Panc1 (cell line): ENCODE measurements at regions not wholly inside any gene's neighbourhood (a gene's known extent, or its start where the extent isn't known, plus 50 kb on each side); places are given as distances from the start of the nearest gene placed in this dataset.

Experiments used
- ATAC-seq: fragments of 200-7000 bp; cut with Tn5 transposase; 2 replicates; pipeline ENCODE4 v1.9.1; 2020; ENCODE audit warnings: mild to moderate bottlenecking, moderate library complexity
- BruUV-seq: library from RNA; stranded (reverse); fragments of 400-500 nt; replicated peaks from 2 replicates; lab custom pipeline; 2021; lab: Mats Ljungman, UMichigan
- CTCF ChIA-PET: fragments of 300-600 bp; sonication (Branson Sonifier 250); formaldehyde crosslinking; loops from one replicate; lab custom pipeline; 2022; ENCODE audit warnings: antibody characterized with exemption; lab: Charles Lee
- POLR2A ChIA-PET: fragments of 300-600 bp; sonication (Branson Sonifier 250); formaldehyde crosslinking; loops from one replicate; lab custom pipeline; 2022; ENCODE audit warnings: antibody characterized with exemption; lab: Charles Lee
- DNase-seq: peaks from one replicate; pipeline ENCODE4 v3.0.0-alpha.2; 2010; ENCODE audit warnings: low read depth, low spot score
- H3K27ac ChIP-seq: 2 replicates; pipeline ENCODE4 v1.5.1; 2011; ENCODE audit warnings: mild to moderate bottlenecking, low read length, inconsistent platforms
- H3K27me3 ChIP-seq: fragments of 200-500 bp; sonication (Bioruptor generic); 2 replicates; pipeline ENCODE4 v1.6.0; 2014; ENCODE audit warnings: low read length, inconsistent platforms; ENCODE audit not compliant: control insufficient read depth, insufficient read depth
- H3K36me3 ChIP-seq: fragments of 200-500 bp; sonication (Bioruptor generic); 2 replicates; pipeline ENCODE4 v1.5.1; 2014; ENCODE audit warnings: inconsistent platforms, mild to moderate bottlenecking, low read length, moderate library complexity; ENCODE audit not compliant: control insufficient read depth, insufficient read depth
- H3K4me1 ChIP-seq: 2 replicates; pipeline ENCODE4 v1.5.1; 2011; ENCODE audit warnings: inconsistent platforms, mild to moderate bottlenecking, low read length, moderate library complexity; ENCODE audit not compliant: control insufficient read depth, insufficient read depth
- H3K4me3 ChIP-seq, 2 experiments: 2 replicates each; pipeline ENCODE4 v1.5.1; 2011 to 2012; ENCODE audit warnings: low read depth in 2 of 2, low read length in 2 of 2, mild to moderate bottlenecking in 2 of 2, inconsistent platforms in 1 of 2, moderate library complexity in 1 of 2
- H3K9me3 ChIP-seq: fragments of 200-500 bp; sonication (Bioruptor generic); 2 replicates; pipeline ENCODE4 v1.5.1; 2014; ENCODE audit warnings: low read depth, mild to moderate bottlenecking, inconsistent platforms, low read length, moderate library complexity; ENCODE audit not compliant: control insufficient read depth, insufficient read depth
- POLR2AphosphoS5 ChIP-seq: IDR thresholded peaks from 2 replicates; pipeline ENCODE4 v1.6.1; 2012; ENCODE audit warnings: mild to moderate bottlenecking, low read depth, low read length, moderate library complexity
- SIN3A ChIP-seq: IDR thresholded peaks from 2 replicates; pipeline ENCODE4 v1.6.1; 2012; ENCODE audit warnings: low read depth, mild to moderate bottlenecking, low read length, moderate library complexity, borderline replicate concordance; ENCODE audit not compliant: insufficient read depth
- TCF7L2 ChIP-seq: IDR thresholded peaks from 2 replicates; pipeline ENCODE4 v1.6.1; 2011; ENCODE audit warnings: mild to moderate bottlenecking, low read depth, low read length, inconsistent platforms
- in situ Hi-C: cut with HindIII; loops from 2 replicates; pipeline ENCODE4 v1.10.0; 2016; ENCODE audit warnings: low sequenced_read_pairs, low pct_unique_long_range_greater_than_20kb
- intact Hi-C: fragments of 100-400 bp; cut with micrococcal nuclease; formaldehyde crosslinking; loops from one replicate; pipeline ENCODE4 v1.10.0; 2022; ENCODE audit not compliant: unreplicated experiment
- TF ChIP-seq, protein P1 (sequence below): fragments of 450-650 bp; IDR thresholded peaks from 2 replicates; pipeline ENCODE4 v1.5.1; 2017; ENCODE audit warnings: mild to moderate bottlenecking
- TF ChIP-seq, protein P2 (sequence below), 2 experiments: IDR thresholded peaks; 2 replicates each; pipeline ENCODE4 v1.6.1; 2011 to 2012; ENCODE audit warnings: low read depth in 2 of 2, control low read depth in 1 of 2, low read length in 1 of 2, mild to moderate bottlenecking in 1 of 2, moderate library complexity in 1 of 2; ENCODE audit not compliant: insufficient read depth in 1 of 2

DNA sequence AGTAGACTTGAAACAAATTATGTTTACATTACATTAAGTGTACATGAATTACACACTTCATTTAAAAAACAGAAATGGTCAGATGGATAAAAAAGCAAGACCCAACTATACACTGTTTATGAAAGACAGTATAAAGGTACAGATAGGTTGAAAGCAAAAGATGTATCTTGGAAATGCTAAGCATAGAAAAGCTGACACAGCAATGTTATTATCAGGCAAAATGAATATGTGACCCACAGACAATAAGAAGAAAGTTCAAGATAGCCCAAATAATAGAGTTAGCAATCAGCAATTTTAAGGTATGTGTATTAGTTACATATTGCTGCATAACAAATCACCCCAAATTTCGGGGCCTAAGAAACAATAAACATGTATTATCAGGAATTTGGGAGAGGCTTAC lies 153.5 kb downstream of the DHRS2 start:
- no peak overlapping the region for H3K4me3 ChIP-seq
- no TSS peak for BruUV-seq
- in situ Hi-C loops (no loop called here), intact Hi-C loops (no loop called here)
- ATAC-seq (no peak), DNase-seq (no peak)
- POLR2A ChIA-PET, result no interaction called here
- H3K4me1 ChIP-seq, result no peaks in the 10 kb centered on the region
- H3K27me3 ChIP-seq, result no peaks in the 10 kb centered on the region
- CTCF ChIA-PET, result no interaction called here
- no peaks in the 10 kb centered on the region for H3K36me3 ChIP-seq
- no peaks in the 10 kb centered on the region for H3K9me3 ChIP-seq
- H3K27ac ChIP-seq, result no peak overlapping the region
- TF ChIP-seq, protein P1, sequence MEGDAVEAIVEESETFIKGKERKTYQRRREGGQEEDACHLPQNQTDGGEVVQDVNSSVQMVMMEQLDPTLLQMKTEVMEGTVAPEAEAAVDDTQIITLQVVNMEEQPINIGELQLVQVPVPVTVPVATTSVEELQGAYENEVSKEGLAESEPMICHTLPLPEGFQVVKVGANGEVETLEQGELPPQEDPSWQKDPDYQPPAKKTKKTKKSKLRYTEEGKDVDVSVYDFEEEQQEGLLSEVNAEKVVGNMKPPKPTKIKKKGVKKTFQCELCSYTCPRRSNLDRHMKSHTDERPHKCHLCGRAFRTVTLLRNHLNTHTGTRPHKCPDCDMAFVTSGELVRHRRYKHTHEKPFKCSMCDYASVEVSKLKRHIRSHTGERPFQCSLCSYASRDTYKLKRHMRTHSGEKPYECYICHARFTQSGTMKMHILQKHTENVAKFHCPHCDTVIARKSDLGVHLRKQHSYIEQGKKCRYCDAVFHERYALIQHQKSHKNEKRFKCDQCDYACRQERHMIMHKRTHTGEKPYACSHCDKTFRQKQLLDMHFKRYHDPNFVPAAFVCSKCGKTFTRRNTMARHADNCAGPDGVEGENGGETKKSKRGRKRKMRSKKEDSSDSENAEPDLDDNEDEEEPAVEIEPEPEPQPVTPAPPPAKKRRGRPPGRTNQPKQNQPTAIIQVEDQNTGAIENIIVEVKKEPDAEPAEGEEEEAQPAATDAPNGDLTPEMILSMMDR, result no peak
- no peak for TF ChIP-seq SIN3A
- no peak for TF ChIP-seq TCF7L2
- TF ChIP-seq, protein P2, sequence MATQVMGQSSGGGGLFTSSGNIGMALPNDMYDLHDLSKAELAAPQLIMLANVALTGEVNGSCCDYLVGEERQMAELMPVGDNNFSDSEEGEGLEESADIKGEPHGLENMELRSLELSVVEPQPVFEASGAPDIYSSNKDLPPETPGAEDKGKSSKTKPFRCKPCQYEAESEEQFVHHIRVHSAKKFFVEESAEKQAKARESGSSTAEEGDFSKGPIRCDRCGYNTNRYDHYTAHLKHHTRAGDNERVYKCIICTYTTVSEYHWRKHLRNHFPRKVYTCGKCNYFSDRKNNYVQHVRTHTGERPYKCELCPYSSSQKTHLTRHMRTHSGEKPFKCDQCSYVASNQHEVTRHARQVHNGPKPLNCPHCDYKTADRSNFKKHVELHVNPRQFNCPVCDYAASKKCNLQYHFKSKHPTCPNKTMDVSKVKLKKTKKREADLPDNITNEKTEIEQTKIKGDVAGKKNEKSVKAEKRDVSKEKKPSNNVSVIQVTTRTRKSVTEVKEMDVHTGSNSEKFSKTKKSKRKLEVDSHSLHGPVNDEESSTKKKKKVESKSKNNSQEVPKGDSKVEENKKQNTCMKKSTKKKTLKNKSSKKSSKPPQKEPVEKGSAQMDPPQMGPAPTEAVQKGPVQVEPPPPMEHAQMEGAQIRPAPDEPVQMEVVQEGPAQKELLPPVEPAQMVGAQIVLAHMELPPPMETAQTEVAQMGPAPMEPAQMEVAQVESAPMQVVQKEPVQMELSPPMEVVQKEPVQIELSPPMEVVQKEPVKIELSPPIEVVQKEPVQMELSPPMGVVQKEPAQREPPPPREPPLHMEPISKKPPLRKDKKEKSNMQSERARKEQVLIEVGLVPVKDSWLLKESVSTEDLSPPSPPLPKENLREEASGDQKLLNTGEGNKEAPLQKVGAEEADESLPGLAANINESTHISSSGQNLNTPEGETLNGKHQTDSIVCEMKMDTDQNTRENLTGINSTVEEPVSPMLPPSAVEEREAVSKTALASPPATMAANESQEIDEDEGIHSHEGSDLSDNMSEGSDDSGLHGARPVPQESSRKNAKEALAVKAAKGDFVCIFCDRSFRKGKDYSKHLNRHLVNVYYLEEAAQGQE (IDR thresholded peaks at IDR 0.05; ENCODE audit: insufficient read depth in 1 of 2, low read depth in 2 of 2, low read length in 1 of 2), result no peak
- TF ChIP-seq POLR2AphosphoS5, result no peak

- Histone ChIP-seq H3K4me1 (no peaks in the 10 kb centered on the region), H3K27ac (no peak overlapping the region), H3K9me3 (no peaks in the 10 kb centered on the region), H3K4me3 (no peak overlapping the region), H3K27me3 (no peaks in the 10 kb centered on the region), H3K36me3 (no peaks in the 10 kb centered on the region)
- ChIA-PET POLR2A (no interaction called here), CTCF (no interaction called here)
- ATAC-seq, result no peak
- TF ChIP-seq, protein P1, result no peak
- TF ChIP-seq SIN3A (no peak), TCF7L2 (no peak), POLR2AphosphoS5 (no peak)
- TF ChIP-seq, protein P2 (IDR thresholded peaks at IDR 0.05; ENCODE audit: insufficient read depth in 1 of 2, low read depth in 2 of 2, low read length in 1 of 2), result no peak
- no TSS peak for BruUV-seq
- intact Hi-C loops (no loop called here), in situ Hi-C loops (no loop called here)
- DNase-seq, result no peak
Observed at GRCh38 chr14:23793532-23793931, 157.4 kb downstream of the DHRS2 start.
